AG04450 (cell line): ENCODE measurements at regions not wholly inside any gene's neighbourhood (a gene's known extent, or its start where the extent isn't known, plus 50 kb on each side); places are given as distances from the start of the nearest gene placed in this dataset.

ENCODE experiments used
- CTCF ChIA-PET: fragments of 300-600, 350-600 bp; formaldehyde crosslinking; extraction: SDS; loops from one replicate; lab custom pipeline; 2022; ENCODE audit warnings: antibody characterized with exemption, inconsistent platforms; lab: Charles Lee
- POLR2A ChIA-PET: fragments of 350-600 bp; formaldehyde crosslinking; extraction: SDS; loops from one replicate; lab custom pipeline; 2021; ENCODE audit warnings: antibody characterized with exemption, inconsistent platforms; lab: Yijun Ruan, JAX
- DNase-seq: peaks from one replicate; pipeline ENCODE4 v3.0.0-alpha.2; 2011; ENCODE audit warnings: low read depth, low spot score
- H3K27ac ChIP-seq: one replicate; pipeline ENCODE4 v1.5.1; 2012; ENCODE audit warnings: low read depth, low read length, control low read depth
- H3K27me3 ChIP-seq: one replicate; pipeline ENCODE4 v1.6.0; 2012; ENCODE audit warnings: low read length; ENCODE audit not compliant: control insufficient read depth, insufficient read depth
- H3K4me3 ChIP-seq: 2 replicates; pipeline ENCODE4 v1.5.1; 2011; ENCODE audit warnings: mild to moderate bottlenecking, low read depth, low read length, control low read depth
- H3K9me3 ChIP-seq: 2 replicates; pipeline ENCODE4 v1.5.1; 2012; ENCODE audit warnings: low read length; ENCODE audit not compliant: control insufficient read depth, insufficient read depth
- TF ChIP-seq, protein P1 (sequence below): IDR thresholded peaks from 2 replicates; pipeline ENCODE4 v1.5.1; 2011; ENCODE audit warnings: low read depth, low read length, control low read depth, inconsistent platforms

GRCh38 chr4:35447474-35447873 is 796.8 kb downstream of the ARAP2 start:
- Histone ChIP-seq H3K27ac (no peak overlapping the region), H3K9me3 (peaks cover 7% of the 10 kb centered on the region), H3K27me3 (no peaks in the 10 kb centered on the region), H3K4me3 (no peak overlapping the region)
- TF ChIP-seq, protein P1, sequence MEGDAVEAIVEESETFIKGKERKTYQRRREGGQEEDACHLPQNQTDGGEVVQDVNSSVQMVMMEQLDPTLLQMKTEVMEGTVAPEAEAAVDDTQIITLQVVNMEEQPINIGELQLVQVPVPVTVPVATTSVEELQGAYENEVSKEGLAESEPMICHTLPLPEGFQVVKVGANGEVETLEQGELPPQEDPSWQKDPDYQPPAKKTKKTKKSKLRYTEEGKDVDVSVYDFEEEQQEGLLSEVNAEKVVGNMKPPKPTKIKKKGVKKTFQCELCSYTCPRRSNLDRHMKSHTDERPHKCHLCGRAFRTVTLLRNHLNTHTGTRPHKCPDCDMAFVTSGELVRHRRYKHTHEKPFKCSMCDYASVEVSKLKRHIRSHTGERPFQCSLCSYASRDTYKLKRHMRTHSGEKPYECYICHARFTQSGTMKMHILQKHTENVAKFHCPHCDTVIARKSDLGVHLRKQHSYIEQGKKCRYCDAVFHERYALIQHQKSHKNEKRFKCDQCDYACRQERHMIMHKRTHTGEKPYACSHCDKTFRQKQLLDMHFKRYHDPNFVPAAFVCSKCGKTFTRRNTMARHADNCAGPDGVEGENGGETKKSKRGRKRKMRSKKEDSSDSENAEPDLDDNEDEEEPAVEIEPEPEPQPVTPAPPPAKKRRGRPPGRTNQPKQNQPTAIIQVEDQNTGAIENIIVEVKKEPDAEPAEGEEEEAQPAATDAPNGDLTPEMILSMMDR, result no peak
- DNase-seq, result no peak
- POLR2A ChIA-PET, result no interaction called here
- CTCF ChIA-PET, result no interaction called here

- CTCF ChIA-PET, result no interaction called here
Measured at GRCh38 chr4:35459045-35459444, 785.3 kb downstream of the ARAP2 start.

DNA sequence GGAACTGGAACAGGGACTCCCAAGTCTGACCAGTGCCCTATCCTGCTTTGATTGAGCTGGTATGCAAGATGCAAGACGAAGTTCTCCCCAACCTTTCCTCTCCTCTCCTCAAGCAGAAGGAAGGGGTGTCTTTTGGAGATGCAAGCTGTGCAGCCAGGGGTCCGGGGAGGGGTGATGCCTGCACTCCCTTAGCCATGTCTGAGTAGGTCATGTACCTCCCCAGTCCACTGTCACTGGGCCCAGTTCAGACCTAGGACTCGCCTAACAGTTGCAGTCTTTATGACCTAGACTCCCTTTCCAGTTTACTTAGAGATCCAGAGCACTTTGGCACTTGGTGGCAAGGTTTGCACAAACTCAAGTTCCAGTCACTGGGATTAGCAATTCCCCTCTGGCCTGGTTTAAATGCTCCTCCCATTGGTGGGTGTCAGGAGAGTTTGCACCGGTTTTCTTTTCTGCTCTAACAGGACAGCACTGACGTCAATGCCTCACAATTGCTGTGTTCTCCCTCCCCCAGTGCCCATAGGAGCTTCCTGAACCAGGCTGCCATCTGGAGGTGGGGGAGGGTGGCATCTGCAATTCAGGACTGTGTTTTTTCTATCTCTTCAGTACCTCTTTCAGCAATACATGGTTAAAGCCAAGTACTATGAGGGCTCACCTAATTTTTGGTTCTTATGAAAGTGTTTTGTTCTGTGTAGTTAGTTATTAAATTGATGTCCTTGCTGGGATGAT is 782.2 kb downstream of the ARAP2 start:
- TF ChIP-seq, protein P1, result no peak

More at GRCh38 chr4:35459045-35459444, 785.3 kb downstream of the ARAP2 start:
- H3K9me3 ChIP-seq, result peaks cover 18% of the 10 kb centered on the region
- H3K4me3 ChIP-seq, result no peak overlapping the region
- H3K27me3 ChIP-seq, result no peaks in the 10 kb centered on the region
- POLR2A ChIA-PET, result no interaction called here
- H3K27ac ChIP-seq, result no peak overlapping the region
- DNase-seq, result no peak
- TF ChIP-seq, protein P1, result no peak

GRCh38 chr4:35463251-35463952 is 780.9 kb downstream of the ARAP2 start:
- Histone ChIP-seq H3K27ac (no peak overlapping the region), H3K27me3 (no peaks in the 10 kb centered on the region), H3K4me3 (no peak overlapping the region), H3K9me3 (peaks cover 18% of the 10 kb centered on the region)
- no peak for DNase-seq
- ChIA-PET CTCF (no interaction called here), POLR2A (no interaction called here)
- TF ChIP-seq, protein P1, result no peak

More for the DNA sequence above, 782.2 kb downstream of the ARAP2 start:
- no peak for DNase-seq
- CTCF ChIA-PET, result no interaction called here
- H3K4me3 ChIP-seq, result no peak overlapping the region
- POLR2A ChIA-PET, result no interaction called here
- H3K27ac ChIP-seq, result no peak overlapping the region
- H3K27me3 ChIP-seq, result no peaks in the 10 kb centered on the region
- H3K9me3 ChIP-seq, result peaks cover 18% of the 10 kb centered on the region

DNA sequence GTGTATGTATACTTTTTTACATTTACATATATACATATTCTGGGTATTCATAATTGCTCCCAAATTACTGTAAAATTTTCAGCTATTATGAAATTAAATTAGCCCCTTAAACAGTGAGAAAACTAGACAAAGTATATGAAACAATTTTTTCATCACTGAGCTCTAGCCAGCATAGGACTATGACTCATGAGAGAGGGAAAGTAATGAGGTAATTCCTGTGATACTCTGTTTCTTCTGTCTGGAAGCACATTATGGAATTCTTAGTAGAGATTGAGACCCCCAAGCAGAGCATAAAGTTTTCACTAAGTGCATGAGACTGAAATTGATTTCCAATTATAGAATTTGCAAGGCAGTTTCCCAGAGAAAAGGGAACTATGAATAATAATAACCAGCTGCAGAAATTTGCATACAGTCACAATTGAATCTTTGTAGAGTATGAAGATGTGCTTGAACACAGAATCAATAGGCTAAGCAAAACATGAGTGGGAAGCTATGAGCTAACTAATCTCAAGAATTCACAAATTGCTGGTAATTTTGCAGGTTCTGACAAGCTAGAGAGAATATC is 779.3 kb downstream of the ARAP2 start:
- DNase-seq, result no peak
- TF ChIP-seq, protein P1, result no peak
- ChIA-PET POLR2A (no interaction called here), CTCF (no interaction called here)
- Histone ChIP-seq H3K4me3 (no peak overlapping the region), H3K9me3 (peaks cover 18% of the 10 kb centered on the region), H3K27ac (no peak overlapping the region), H3K27me3 (no peaks in the 10 kb centered on the region)
